HCT116 (cell line): ENCODE measurements at regions not wholly inside any gene's neighbourhood (a gene's known extent, or its start where the extent isn't known, plus 50 kb on each side); places are given as distances from the start of the nearest gene placed in this dataset.

Source experiments
- ATAC-seq: fragments of 200-7000 bp; cut with Tn5 transposase; 2 replicates; pipeline ENCODE4 v1.9.1; 2020; ENCODE audit warnings: mild to moderate bottlenecking, moderate library complexity
- BruUV-seq: library from RNA; stranded (reverse); fragments of 400-500 nt; replicated peaks from 2 replicates; lab custom pipeline; 2021; lab: Mats Ljungman, UMichigan
- CTCF ChIA-PET: fragments of 300-600 bp; sonication (Branson Sonifier 250); formaldehyde crosslinking; loops from one replicate; lab custom pipeline; 2021; ENCODE audit warnings: antibody characterized with exemption; lab: Charles Lee
- POLR2A ChIA-PET: fragments of 300-600, 350-600 bp; sonication (Branson Sonifier 250); formaldehyde crosslinking; loops from one replicate; lab custom pipeline; 2021; ENCODE audit warnings: antibody characterized with exemption; lab: Charles Lee
- RAD21 ChIA-PET, 2 experiments: fragments of 300-600 bp; sonication (Branson Sonifier 250); formaldehyde crosslinking; loops; one replicate each; lab custom pipeline; 2023; ENCODE audit warnings: low total read pairs in 2 of 2; ENCODE audit not compliant: uncharacterized antibody in 2 of 2, unreplicated experiment in 2 of 2, low non-redundant PET in 1 of 2; lab: Charles Lee
- DNase-seq: peaks from one replicate; pipeline ENCODE4 v3.0.0-alpha.2; 2010; ENCODE audit warnings: low read depth, low spot score
- H2AFZ ChIP-seq: fragments of 200-600 bp; shearing (Covaris generic), sonication (generic); 2 replicates; pipeline ENCODE4 v1.6.1; 2017; ENCODE audit warnings: low read depth, mixed run types, mixed read lengths, antibody characterized with exemption, low read length; ENCODE audit not compliant: poor library complexity, severe bottlenecking
- H3K27ac ChIP-seq: 2 replicates; pipeline ENCODE4 v1.5.1; 2012; ENCODE audit warnings: low read depth, low read length
- H3K27me3 ChIP-seq: fragments of 200-600 bp; sonication (generic); 2 replicates; pipeline ENCODE4 v1.6.1; 2016; ENCODE audit warnings: mixed run types, low read length, mixed read lengths; ENCODE audit not compliant: insufficient read depth
- H3K36me3 ChIP-seq, 2 experiments: fragments of 200-500 bp in 1 of 2; fragments of 200-600 bp in 1 of 2; sonication (Bioruptor generic) in 1 of 2; sonication (generic) in 1 of 2; 2 replicates each; pipeline versions ENCODE4 v1.5.1 to v1.6.1; 2014 to 2016; ENCODE audit warnings: low read length in 2 of 2, inconsistent platforms in 1 of 2, mixed read lengths in 1 of 2, mixed run types in 1 of 2; ENCODE audit not compliant: insufficient read depth in 2 of 2, control insufficient read depth in 1 of 2
- H3K4me1 ChIP-seq, 2 experiments: fragments of 200-600 bp in 1 of 2; sonication (generic) in 1 of 2; 2 replicates each; pipeline versions ENCODE4 v1.5.1 to v1.6.1; 2012 to 2017; ENCODE audit warnings: low read length in 2 of 2, inconsistent platforms in 1 of 2, mild to moderate bottlenecking in 1 of 2, mixed read lengths in 1 of 2, mixed run types in 1 of 2, moderate library complexity in 1 of 2; ENCODE audit not compliant: insufficient read depth in 2 of 2, control insufficient read depth in 1 of 2
- H3K4me2 ChIP-seq: fragments of 200-600 bp; sonication (generic); 2 replicates; pipeline ENCODE4 v1.6.1; 2017; ENCODE audit warnings: mixed run types, low read length, mixed read lengths
- H3K4me3 ChIP-seq, 2 experiments: fragments of 200-600 bp in 1 of 2; sonication (generic) in 1 of 2; replicated peaks in 1 of 2; 2 replicates each; pipeline ENCODE4 v1.5.1; 2011 to 2016; ENCODE audit warnings: low read length in 2 of 2, control low read depth in 1 of 2, low read depth in 1 of 2, mild to moderate bottlenecking in 1 of 2, mixed read lengths in 1 of 2, mixed run types in 1 of 2
- H3K79me2 ChIP-seq: fragments of 200-600 bp; sonication (generic); 2 replicates; pipeline ENCODE4 v1.6.1; 2017; ENCODE audit warnings: mild to moderate bottlenecking, mixed run types, low read length, moderate library complexity, mixed read lengths; ENCODE audit not compliant: insufficient read depth
- H3K9ac ChIP-seq: fragments of 200-600 bp; sonication (generic); 2 replicates; pipeline ENCODE4 v1.6.1; 2016; ENCODE audit warnings: low read length, mixed read lengths
- H3K9me2 ChIP-seq: fragments of 200-600 bp; sonication (generic), shearing (Covaris generic); 2 replicates; pipeline ENCODE4 v1.6.1; 2017; ENCODE audit warnings: mixed run types, mild to moderate bottlenecking, moderate library complexity; ENCODE audit not compliant: insufficient read depth
- H3K9me3 ChIP-seq, 2 experiments: fragments of 200-500 bp in 1 of 2; fragments of 200-600 bp in 1 of 2; sonication (Bioruptor generic) in 1 of 2; sonication (generic) in 1 of 2; 2 replicates each; pipeline ENCODE4 v1.6.1; 2014 to 2017; ENCODE audit warnings: low read length in 2 of 2, mixed read lengths in 2 of 2, inconsistent platforms in 1 of 2, low read depth in 1 of 2, mild to moderate bottlenecking in 1 of 2, mixed run types in 1 of 2, moderate library complexity in 1 of 2; ENCODE audit not compliant: control insufficient read depth in 1 of 2, insufficient read depth in 1 of 2
- H4K20me1 ChIP-seq: fragments of 200-600 bp; sonication (generic), shearing (Covaris generic); 2 replicates; pipeline ENCODE4 v1.6.1; 2017; ENCODE audit warnings: mixed run types, mild to moderate bottlenecking, moderate library complexity; ENCODE audit not compliant: insufficient read depth
- ELF1 ChIP-seq: IDR thresholded peaks from 2 replicates; pipeline ENCODE4 v1.6.1; 2012; ENCODE audit warnings: low read depth, borderline replicate concordance
- EZH2 ChIP-seq: fragments of 200-600 bp; sonication (generic); IDR thresholded peaks from 2 replicates; pipeline ENCODE4 v1.6.1; 2017; ENCODE audit warnings: antibody characterized with exemption, mixed run types
- FOSL1 ChIP-seq: IDR thresholded peaks from 2 replicates; pipeline ENCODE4 v1.6.1; 2012; ENCODE audit warnings: low read depth
- JUND ChIP-seq: IDR thresholded peaks from 2 replicates; pipeline ENCODE4 v1.6.1; 2012
- POLR2AphosphoS5 ChIP-seq: IDR thresholded peaks from 2 replicates; pipeline ENCODE4 v1.6.1; 2011; ENCODE audit warnings: mild to moderate bottlenecking, low read depth, low read length, moderate library complexity
- RAD21 ChIP-seq: IDR thresholded peaks from 2 replicates; pipeline ENCODE4 v1.6.1; 2012; ENCODE audit warnings: low read depth, mild to moderate bottlenecking
- SIN3A ChIP-seq: IDR thresholded peaks from 2 replicates; pipeline ENCODE4 v1.6.1; 2012; ENCODE audit warnings: low read depth
- SP1 ChIP-seq: IDR thresholded peaks from 2 replicates; pipeline ENCODE4 v1.6.1; 2012; ENCODE audit warnings: low read depth
- SRF ChIP-seq: IDR thresholded peaks from 2 replicates; pipeline ENCODE4 v1.6.1; 2012; ENCODE audit warnings: low read depth
- TCF7L2 ChIP-seq: IDR thresholded peaks from 2 replicates; pipeline ENCODE4 v1.7.0; 2011; ENCODE audit warnings: borderline replicate concordance, inconsistent platforms; ENCODE audit not compliant: insufficient read depth, insufficient read length; ENCODE audit errors: extremely low read depth
- YY1 ChIP-seq: IDR thresholded peaks from 2 replicates; pipeline ENCODE4 v1.6.1; 2011; ENCODE audit warnings: low read length, low read depth, moderate library complexity, mild to moderate bottlenecking; ENCODE audit not compliant: insufficient replicate concordance; ENCODE audit errors: extremely low read depth
- intact Hi-C: fragments of 100-400 bp; cut with micrococcal nuclease; formaldehyde crosslinking; loops from 2 replicates; pipeline ENCODE4 v1.10.0; 2022
- TF ChIP-seq, protein P1 (sequence below): IDR thresholded peaks from 2 replicates; pipeline ENCODE4 v1.6.1; 2012
- TF ChIP-seq, protein P2 (sequence below): IDR thresholded peaks from 2 replicates; pipeline ENCODE4 v1.6.1; 2011; ENCODE audit warnings: mild to moderate bottlenecking, low read length, moderate library complexity; ENCODE audit not compliant: insufficient replicate concordance; ENCODE audit errors: extremely low read depth
- TF ChIP-seq, protein P3 (sequence below), 3 experiments: fragments of 200-600 bp in 1 of 3; sonication (generic) in 1 of 3; IDR thresholded peaks in 2 of 3; conservative IDR thresholded peaks in 1 of 3; 2 replicates each; pipeline ENCODE4 v1.5.1; 2012 to 2017; ENCODE audit warnings: low read depth in 2 of 3, low read length in 2 of 3, antibody characterized with exemption in 1 of 3, borderline replicate concordance in 1 of 3, control low read depth in 1 of 3, mild to moderate bottlenecking in 1 of 3, mixed read lengths in 1 of 3, mixed run types in 1 of 3, moderate library complexity in 1 of 3; ENCODE audit not compliant: insufficient read depth in 1 of 3

DNA sequence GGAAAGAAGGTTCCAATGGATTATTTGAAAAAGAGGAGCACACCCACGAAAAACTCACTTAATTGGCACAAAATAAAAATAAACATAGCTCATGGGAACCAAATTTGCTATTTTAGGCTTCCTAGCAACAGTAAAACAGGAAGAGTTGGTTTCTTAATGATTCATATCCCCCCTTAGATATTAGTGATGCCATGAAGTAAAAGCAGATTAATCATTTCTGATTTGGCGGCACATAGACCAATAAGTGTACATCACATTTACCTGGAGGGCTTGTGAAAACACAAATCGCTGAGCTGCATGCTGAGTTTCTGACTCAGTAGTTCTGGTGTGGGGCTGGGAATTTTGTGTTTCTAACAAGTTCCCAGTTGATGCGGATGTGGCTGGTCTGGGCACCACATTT lies 260.4 kb downstream of the SLC4A3 start:
- Histone ChIP-seq H3K36me3 (peaks cover 0 to 2% of the 10 kb centered on the region in 2 experiments; a peak in 1 of 4 replicates), H4K20me1 (no peaks in the 10 kb centered on the region), H3K79me2 (no peaks in the 10 kb centered on the region; the same call in 1 of the 2 replicates), H3K9me3 (no peaks in the 10 kb centered on the region), H3K9me2 (no peaks in the 10 kb centered on the region), H3K9ac (no peak overlapping the region), H3K27me3 (no peaks in the 10 kb centered on the region), H3K4me2 (no peak overlapping the region), H3K4me3 (no peak overlapping the region), H3K27ac (no peak overlapping the region), H2AFZ (no peak overlapping the region), H3K4me1 (no peaks in the 10 kb centered on the region)
- ATAC-seq (no peak), DNase-seq (no peak)
- intact Hi-C loops, result no loop called here
- no TSS peak for BruUV-seq
- RAD21 ChIA-PET, result no interaction called here
- no peak for TF ChIP-seq TCF7L2
- TF ChIP-seq, protein P1, sequence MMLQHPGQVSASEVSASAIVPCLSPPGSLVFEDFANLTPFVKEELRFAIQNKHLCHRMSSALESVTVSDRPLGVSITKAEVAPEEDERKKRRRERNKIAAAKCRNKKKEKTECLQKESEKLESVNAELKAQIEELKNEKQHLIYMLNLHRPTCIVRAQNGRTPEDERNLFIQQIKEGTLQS, result no peak
- TF ChIP-seq, all 23 proteins: peak for 0
- POLR2A ChIA-PET, result no interaction called here
- CTCF ChIA-PET, result no interaction called here

DNA sequence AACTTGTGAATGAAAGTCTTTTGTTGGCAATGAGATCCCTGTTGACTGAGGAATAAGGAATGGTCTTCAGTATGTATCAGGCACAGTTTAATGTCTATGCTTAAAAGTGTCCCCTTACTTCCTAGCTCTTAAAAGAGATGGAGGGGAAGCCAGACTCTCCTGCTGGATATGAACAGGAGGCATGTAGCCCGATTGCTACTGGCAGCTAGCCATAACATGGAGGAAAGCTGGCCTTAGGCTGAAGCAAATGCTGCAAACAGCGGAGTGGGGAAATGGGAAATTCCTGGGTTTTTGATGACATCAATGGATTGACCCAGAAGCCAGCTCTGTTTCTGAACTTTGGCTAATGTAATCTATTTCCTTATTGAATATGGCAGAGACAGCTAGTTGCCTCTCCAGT lies 266.1 kb downstream of the SLC4A3 start:
- ChIA-PET RAD21 (no interaction called here), CTCF (no interaction called here), POLR2A (no interaction called here)
- Histone ChIP-seq H3K36me3 (peaks cover 0 to 13% of the 10 kb centered on the region in 2 experiments; a peak in 1 of 4 replicates), H3K9me2 (no peaks in the 10 kb centered on the region), H4K20me1 (no peaks in the 10 kb centered on the region), H3K9me3 (no peaks in the 10 kb centered on the region), H3K27me3 (no peaks in the 10 kb centered on the region), H3K27ac (no peak overlapping the region), H3K4me3 (no peak overlapping the region), H3K79me2 (no peaks in the 10 kb centered on the region; the same call in 1 of the 2 replicates), H3K4me1 (no peaks in the 10 kb centered on the region), H3K9ac (no peak overlapping the region), H3K4me2 (no peak overlapping the region), H2AFZ (no peak overlapping the region)
- DNase-seq (no peak), ATAC-seq (no peak)
- BruUV-seq, result no TSS peak
- intact Hi-C loops, result no loop called here
- TF ChIP-seq SP1 (no peak), POLR2AphosphoS5 (no peak), SIN3A (no peak), TCF7L2 (no peak), SRF (no peak), ELF1 (no peak), JUND (no peak), EZH2 (no peak), RAD21 (no peak), YY1 (no peak), FOSL1 (no peak)
- TF ChIP-seq, protein P2, sequence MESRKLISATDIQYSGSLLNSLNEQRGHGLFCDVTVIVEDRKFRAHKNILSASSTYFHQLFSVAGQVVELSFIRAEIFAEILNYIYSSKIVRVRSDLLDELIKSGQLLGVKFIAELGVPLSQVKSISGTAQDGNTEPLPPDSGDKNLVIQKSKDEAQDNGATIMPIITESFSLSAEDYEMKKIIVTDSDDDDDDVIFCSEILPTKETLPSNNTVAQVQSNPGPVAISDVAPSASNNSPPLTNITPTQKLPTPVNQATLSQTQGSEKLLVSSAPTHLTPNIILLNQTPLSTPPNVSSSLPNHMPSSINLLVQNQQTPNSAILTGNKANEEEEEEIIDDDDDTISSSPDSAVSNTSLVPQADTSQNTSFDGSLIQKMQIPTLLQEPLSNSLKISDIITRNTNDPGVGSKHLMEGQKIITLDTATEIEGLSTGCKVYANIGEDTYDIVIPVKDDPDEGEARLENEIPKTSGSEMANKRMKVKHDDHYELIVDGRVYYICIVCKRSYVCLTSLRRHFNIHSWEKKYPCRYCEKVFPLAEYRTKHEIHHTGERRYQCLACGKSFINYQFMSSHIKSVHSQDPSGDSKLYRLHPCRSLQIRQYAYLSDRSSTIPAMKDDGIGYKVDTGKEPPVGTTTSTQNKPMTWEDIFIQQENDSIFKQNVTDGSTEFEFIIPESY, result no peak
- TF ChIP-seq, protein P3, sequence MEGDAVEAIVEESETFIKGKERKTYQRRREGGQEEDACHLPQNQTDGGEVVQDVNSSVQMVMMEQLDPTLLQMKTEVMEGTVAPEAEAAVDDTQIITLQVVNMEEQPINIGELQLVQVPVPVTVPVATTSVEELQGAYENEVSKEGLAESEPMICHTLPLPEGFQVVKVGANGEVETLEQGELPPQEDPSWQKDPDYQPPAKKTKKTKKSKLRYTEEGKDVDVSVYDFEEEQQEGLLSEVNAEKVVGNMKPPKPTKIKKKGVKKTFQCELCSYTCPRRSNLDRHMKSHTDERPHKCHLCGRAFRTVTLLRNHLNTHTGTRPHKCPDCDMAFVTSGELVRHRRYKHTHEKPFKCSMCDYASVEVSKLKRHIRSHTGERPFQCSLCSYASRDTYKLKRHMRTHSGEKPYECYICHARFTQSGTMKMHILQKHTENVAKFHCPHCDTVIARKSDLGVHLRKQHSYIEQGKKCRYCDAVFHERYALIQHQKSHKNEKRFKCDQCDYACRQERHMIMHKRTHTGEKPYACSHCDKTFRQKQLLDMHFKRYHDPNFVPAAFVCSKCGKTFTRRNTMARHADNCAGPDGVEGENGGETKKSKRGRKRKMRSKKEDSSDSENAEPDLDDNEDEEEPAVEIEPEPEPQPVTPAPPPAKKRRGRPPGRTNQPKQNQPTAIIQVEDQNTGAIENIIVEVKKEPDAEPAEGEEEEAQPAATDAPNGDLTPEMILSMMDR (IDR thresholded peaks at IDR 0.05 in 2 of 3, conservative IDR thresholded peaks at IDR 0.05 in 1 of 3; ENCODE audit: borderline replicate concordance in 1 of 3, insufficient read depth in 1 of 3, low read depth in 2 of 3, low read length in 2 of 3), result no peak
